ENCODE measurements at regions not wholly inside any gene's neighbourhood (a gene's known extent, or its start where the extent isn't known, plus 50 kb on each side); places are given as distances from the start of the nearest gene placed in this dataset.

GRCh38 chr4:160604541-160604940 lies 1501.7 kb downstream of the RAPGEF2 start:
- no peaks in the 10 kb centered on the region for H3K9me3 ChIP-seq
- DNase-seq (no peak), ATAC-seq (no peak)
- no peaks in the 10 kb centered on the region for H3K36me3 ChIP-seq (ENCODE audit: low read depth)
- intact Hi-C loops (cut with DNase I, micrococcal nuclease) = no loop called here
- H3K4me3 ChIP-seq = no peak overlapping the region
- H3K4me1 ChIP-seq (ENCODE audit: low read depth) = no peaks in the 10 kb centered on the region
- TF ChIP-seq CTCF (IDR thresholded peaks at IDR 0.05) = no peak

GRCh38 chr4:160611181-160611580 lies 1508.3 kb downstream of the RAPGEF2 start:
- H3K36me3 ChIP-seq (ENCODE audit: low read depth) = no peaks in the 10 kb centered on the region
- no peak overlapping the region for H3K4me3 ChIP-seq
- no peak for DNase-seq
- H3K4me1 ChIP-seq (ENCODE audit: low read depth) = no peaks in the 10 kb centered on the region
- no peak for ATAC-seq
- intact Hi-C loops (cut with DNase I, micrococcal nuclease) = no loop called here
- no peak for TF ChIP-seq CTCF (IDR thresholded peaks at IDR 0.05)
- no peaks in the 10 kb centered on the region for H3K9me3 ChIP-seq

- intact Hi-C loops (cut with DNase I, micrococcal nuclease) = no loop called here
These were observed 1528.2 kb downstream of the RAPGEF2 start for GRCh38 chr4:160631044-160631443.

GRCh38 chr4:160652790-160653189 lies 1511.0 kb downstream of the FSTL5 start:
- H3K4me3 ChIP-seq = no peak overlapping the region
- intact Hi-C loops (cut with DNase I, micrococcal nuclease) = no loop called here
- ATAC-seq (no peak), DNase-seq (no peak)
- no peaks in the 10 kb centered on the region for H3K4me1 ChIP-seq (ENCODE audit: low read depth)
- no peaks in the 10 kb centered on the region for H3K9me3 ChIP-seq
- no peaks in the 10 kb centered on the region for H3K36me3 ChIP-seq (ENCODE audit: low read depth)
- TF ChIP-seq CTCF (IDR thresholded peaks at IDR 0.05) = no peak

More at GRCh38 chr4:160631044-160631443, 1528.2 kb downstream of the RAPGEF2 start:
- H3K36me3 ChIP-seq (ENCODE audit: low read depth) = no peaks in the 10 kb centered on the region
- H3K9me3 ChIP-seq = peaks cover 20% of the 10 kb centered on the region
- no peak for ATAC-seq
- no peaks in the 10 kb centered on the region for H3K4me1 ChIP-seq (ENCODE audit: low read depth)
- TF ChIP-seq CTCF (IDR thresholded peaks at IDR 0.05) = no peak
- H3K4me3 ChIP-seq = no peak overlapping the region
- no peak for DNase-seq

GRCh38 chr4:160675550-160675949 lies 1488.2 kb downstream of the FSTL5 start:
- no peaks in the 10 kb centered on the region for H3K4me1 ChIP-seq (ENCODE audit: low read depth)
- no peaks in the 10 kb centered on the region for H3K9me3 ChIP-seq
- intact Hi-C loops (cut with DNase I, micrococcal nuclease) = no loop called here
- no peak overlapping the region for H3K4me3 ChIP-seq
- H3K36me3 ChIP-seq (ENCODE audit: low read depth) = no peaks in the 10 kb centered on the region
- ATAC-seq (no peak), DNase-seq (no peak)
- no peak for TF ChIP-seq CTCF (IDR thresholded peaks at IDR 0.05)

GRCh38 chr4:160685729-160686128 lies 1478.1 kb downstream of the FSTL5 start:
- intact Hi-C loops (cut with DNase I, micrococcal nuclease) = no loop called here
- H3K9me3 ChIP-seq = no peaks in the 10 kb centered on the region
- ATAC-seq (no peak), DNase-seq (no peak)
- H3K4me1 ChIP-seq (ENCODE audit: low read depth) = no peaks in the 10 kb centered on the region
- no peaks in the 10 kb centered on the region for H3K36me3 ChIP-seq (ENCODE audit: low read depth)
- H3K4me3 ChIP-seq = no peak overlapping the region
- TF ChIP-seq CTCF (IDR thresholded peaks at IDR 0.05) = no peak

Data from mucosa of descending colon (tissue), 3 donors.